ENCODE measurements at regions not wholly inside any gene's neighbourhood (a gene's known extent, or its start where the extent isn't known, plus 50 kb on each side); places are given as distances from the start of the nearest gene placed in this dataset.

GRCh38 chr5:105821800-105822199 lies 1848.9 kb downstream of the EFNA5 start:
- in situ Hi-C loops (cut with HindIII; ENCODE audit: low sequenced_read_pairs), result no loop called here
- DNase-seq (ENCODE audit: low spot score), result no peak

- in situ Hi-C loops (cut with HindIII; ENCODE audit: low sequenced_read_pairs), result no loop called here
- no peak for DNase-seq (ENCODE audit: low spot score)
These were observed 1852.8 kb downstream of the EFNA5 start for GRCh38 chr5:105817914-105818313.

GRCh38 chr5:105817416-105817815 lies 1853.3 kb downstream of the EFNA5 start:
- no peak for DNase-seq (ENCODE audit: low spot score)
- in situ Hi-C loops (cut with HindIII; ENCODE audit: low sequenced_read_pairs), result no loop called here

GRCh38 chr5:105816961-105817360 lies 1853.8 kb downstream of the EFNA5 start:
- in situ Hi-C loops (cut with HindIII; ENCODE audit: low sequenced_read_pairs), result no loop called here
- DNase-seq (ENCODE audit: low spot score), result no peak

- in situ Hi-C loops (cut with HindIII; ENCODE audit: low sequenced_read_pairs), result no loop called here
- no peak for DNase-seq (ENCODE audit: low spot score)
These were observed 1858.4 kb downstream of the EFNA5 start for GRCh38 chr5:105812304-105812703.

GRCh38 chr5:105807951-105808350 lies 1862.8 kb downstream of the EFNA5 start:
- in situ Hi-C loops (cut with HindIII; ENCODE audit: low sequenced_read_pairs), result no loop called here

GRCh38 chr5:105807290-105807689 lies 1863.4 kb downstream of the EFNA5 start:
- in situ Hi-C loops (cut with HindIII; ENCODE audit: low sequenced_read_pairs), result no loop called here
- DNase-seq (ENCODE audit: low spot score), result no peak

More at GRCh38 chr5:105807951-105808350, 1862.8 kb downstream of the EFNA5 start:
- DNase-seq (ENCODE audit: low spot score), result no peak

GRCh38 chr5:105806596-105806995 lies 1864.1 kb downstream of the EFNA5 start:
- no peak for DNase-seq (ENCODE audit: low spot score)
- in situ Hi-C loops (cut with HindIII; ENCODE audit: low sequenced_read_pairs), result no loop called here

- in situ Hi-C loops (cut with HindIII; ENCODE audit: low sequenced_read_pairs), result no loop called here
- DNase-seq (ENCODE audit: low spot score), result no peak
These were observed 1867.3 kb downstream of the EFNA5 start for GRCh38 chr5:105803431-105803830.

- in situ Hi-C loops (cut with HindIII; ENCODE audit: low sequenced_read_pairs), result no loop called here
- DNase-seq (ENCODE audit: low spot score), result no peak
These were observed 1876.2 kb downstream of the EFNA5 start for GRCh38 chr5:105794578-105794977.

- in situ Hi-C loops (cut with HindIII; ENCODE audit: low sequenced_read_pairs), result no loop called here
- no peak for DNase-seq (ENCODE audit: low spot score)
These were observed 1881.5 kb downstream of the EFNA5 start for GRCh38 chr5:105789246-105789645.

GRCh38 chr5:105783811-105784210 lies 1886.9 kb downstream of the EFNA5 start:
- DNase-seq (ENCODE audit: low spot score), result no peak
- in situ Hi-C loops (cut with HindIII; ENCODE audit: low sequenced_read_pairs), result no loop called here

GRCh38 chr5:105782501-105782900 lies 1888.2 kb downstream of the EFNA5 start:
- in situ Hi-C loops (cut with HindIII; ENCODE audit: low sequenced_read_pairs), result no loop called here
- no peak for DNase-seq (ENCODE audit: low spot score)

GRCh38 chr5:105773241-105773640 lies 1897.5 kb downstream of the EFNA5 start:
- in situ Hi-C loops (cut with HindIII; ENCODE audit: low sequenced_read_pairs), result no loop called here
- no peak for DNase-seq (ENCODE audit: low spot score)

- in situ Hi-C loops (cut with HindIII; ENCODE audit: low sequenced_read_pairs), result no loop called here
- no peak for DNase-seq (ENCODE audit: low spot score)
These were observed 1903.5 kb downstream of the EFNA5 start for GRCh38 chr5:105767267-105767666.

- in situ Hi-C loops (cut with HindIII; ENCODE audit: low sequenced_read_pairs), result no loop called here
- DNase-seq (ENCODE audit: low spot score), result no peak
These were observed 1908.0 kb downstream of the EFNA5 start for GRCh38 chr5:105762728-105763127.

GRCh38 chr5:105754056-105754455 lies 1916.7 kb downstream of the EFNA5 start:
- no peak for DNase-seq (ENCODE audit: low spot score)
- in situ Hi-C loops (cut with HindIII; ENCODE audit: low sequenced_read_pairs), result no loop called here

- in situ Hi-C loops (cut with HindIII; ENCODE audit: low sequenced_read_pairs), result no loop called here
These were observed 1917.9 kb downstream of the EFNA5 start for GRCh38 chr5:105752801-105753200.

GRCh38 chr5:105751908-105752307 lies 1918.8 kb downstream of the EFNA5 start:
- in situ Hi-C loops (cut with HindIII; ENCODE audit: low sequenced_read_pairs), result no loop called here
- DNase-seq (ENCODE audit: low spot score), result no peak

More at GRCh38 chr5:105752801-105753200, 1917.9 kb downstream of the EFNA5 start:
- DNase-seq (ENCODE audit: low spot score), result no peak

- in situ Hi-C loops (cut with HindIII; ENCODE audit: low sequenced_read_pairs), result no loop called here
- no peak for DNase-seq (ENCODE audit: low spot score)
These were observed 1925.6 kb downstream of the EFNA5 start for GRCh38 chr5:105745111-105745510.

GRCh38 chr5:105740242-105740641 lies 1930.5 kb downstream of the EFNA5 start:
- DNase-seq (ENCODE audit: low spot score), result no peak
- in situ Hi-C loops (cut with HindIII; ENCODE audit: low sequenced_read_pairs), result no loop called here

GRCh38 chr5:105739732-105740131 lies 1931.0 kb downstream of the EFNA5 start:
- in situ Hi-C loops (cut with HindIII; ENCODE audit: low sequenced_read_pairs), result no loop called here
- DNase-seq (ENCODE audit: low spot score), result no peak
